ENCODE measurements at regions not wholly inside any gene's neighbourhood (a gene's known extent, or its start where the extent isn't known, plus 50 kb on each side); places are given as distances from the start of the nearest gene placed in this dataset.

DNA sequence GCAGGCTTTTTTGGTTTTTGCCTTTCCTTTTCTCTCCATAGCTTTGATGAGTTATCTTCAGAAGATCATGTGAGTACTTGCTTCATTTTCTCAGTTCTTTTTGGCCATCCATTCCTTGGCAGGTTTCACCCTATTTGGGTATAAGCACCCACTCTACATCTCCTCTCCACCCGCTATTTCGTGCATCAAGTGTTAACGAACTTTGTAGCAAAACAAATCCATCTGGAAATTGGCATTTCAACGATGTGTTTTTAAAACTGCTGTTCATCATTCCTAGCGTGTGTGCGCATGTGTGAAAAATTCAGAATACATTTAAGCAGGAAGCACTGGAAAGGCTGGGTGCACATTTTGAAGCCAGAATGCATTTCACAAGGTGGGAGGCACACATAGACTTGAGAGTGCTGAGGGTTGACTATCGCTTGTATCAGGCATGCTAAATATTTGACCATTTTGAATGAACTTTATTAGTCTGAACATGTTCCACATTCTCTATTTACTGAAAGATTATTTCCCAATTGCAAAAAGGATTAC lies 89.7 kb upstream of the FHIT start:
- POLR2A ChIA-PET, result no interaction called here
- DNase-seq (ENCODE audit: extremely low spot score), result no peak
- CTCF ChIA-PET, result interaction anchor here (0.8 kb wide), 1 partner anchor 40 kb away, joined by 3 read pairs; no protein-coding TSS in a partner anchor
- TF ChIP-seq, protein P1, sequence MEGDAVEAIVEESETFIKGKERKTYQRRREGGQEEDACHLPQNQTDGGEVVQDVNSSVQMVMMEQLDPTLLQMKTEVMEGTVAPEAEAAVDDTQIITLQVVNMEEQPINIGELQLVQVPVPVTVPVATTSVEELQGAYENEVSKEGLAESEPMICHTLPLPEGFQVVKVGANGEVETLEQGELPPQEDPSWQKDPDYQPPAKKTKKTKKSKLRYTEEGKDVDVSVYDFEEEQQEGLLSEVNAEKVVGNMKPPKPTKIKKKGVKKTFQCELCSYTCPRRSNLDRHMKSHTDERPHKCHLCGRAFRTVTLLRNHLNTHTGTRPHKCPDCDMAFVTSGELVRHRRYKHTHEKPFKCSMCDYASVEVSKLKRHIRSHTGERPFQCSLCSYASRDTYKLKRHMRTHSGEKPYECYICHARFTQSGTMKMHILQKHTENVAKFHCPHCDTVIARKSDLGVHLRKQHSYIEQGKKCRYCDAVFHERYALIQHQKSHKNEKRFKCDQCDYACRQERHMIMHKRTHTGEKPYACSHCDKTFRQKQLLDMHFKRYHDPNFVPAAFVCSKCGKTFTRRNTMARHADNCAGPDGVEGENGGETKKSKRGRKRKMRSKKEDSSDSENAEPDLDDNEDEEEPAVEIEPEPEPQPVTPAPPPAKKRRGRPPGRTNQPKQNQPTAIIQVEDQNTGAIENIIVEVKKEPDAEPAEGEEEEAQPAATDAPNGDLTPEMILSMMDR (IDR thresholded peaks at IDR 0.05; ENCODE audit: control extremely low read depth, extremely low read depth, low read depth, missing control alignments), result no peak

DNA sequence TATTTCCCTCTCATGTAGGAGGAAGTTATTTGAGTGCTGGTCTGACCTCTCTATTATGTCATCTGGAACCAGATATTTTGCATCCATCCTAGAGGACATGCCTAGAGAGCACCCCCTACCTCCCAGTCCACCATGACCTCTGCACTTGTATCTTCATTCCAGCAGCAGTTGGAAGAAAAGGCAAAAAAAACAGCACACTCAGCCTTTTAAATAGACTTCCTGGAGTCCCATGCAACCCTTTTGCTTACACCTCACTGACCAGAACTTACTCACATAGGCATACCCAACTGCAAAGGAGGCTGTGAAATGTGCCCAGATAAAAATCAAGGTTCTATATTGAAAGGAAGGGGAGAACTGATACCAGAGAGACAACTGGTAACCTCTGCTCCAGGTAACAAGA lies 92.3 kb upstream of the FHIT start:
- ChIA-PET CTCF (interaction anchor here (0.9 kb wide), 1 partner anchor 11 kb away, joined by 3 read pairs; no protein-coding TSS in a partner anchor), POLR2A (no interaction called here)
- DNase-seq (ENCODE audit: extremely low spot score), result no peak
- TF ChIP-seq, protein P1 (IDR thresholded peaks at IDR 0.05; ENCODE audit: control extremely low read depth, extremely low read depth, low read depth, missing control alignments), result no peak

DNA sequence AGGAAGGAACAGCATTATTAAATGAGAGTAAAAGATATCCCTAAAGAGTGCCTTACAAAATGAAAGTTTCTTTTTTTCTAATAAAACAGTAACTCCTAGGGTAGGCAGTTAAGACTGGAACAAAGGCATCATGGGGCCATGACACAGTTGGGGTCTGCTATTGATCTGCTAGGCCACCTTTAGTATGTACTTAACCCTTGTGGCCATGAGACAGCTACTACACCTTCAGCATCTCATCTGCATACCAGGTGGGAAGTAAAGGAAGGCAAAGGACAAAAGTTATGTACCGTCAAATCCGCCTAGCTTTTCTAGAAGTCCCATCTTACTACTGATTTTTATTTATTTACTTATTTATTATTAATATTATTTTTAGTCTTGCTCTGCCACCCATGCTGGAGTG lies 93.8 kb upstream of the FHIT start:
- POLR2A ChIA-PET, result no interaction called here

DNA sequence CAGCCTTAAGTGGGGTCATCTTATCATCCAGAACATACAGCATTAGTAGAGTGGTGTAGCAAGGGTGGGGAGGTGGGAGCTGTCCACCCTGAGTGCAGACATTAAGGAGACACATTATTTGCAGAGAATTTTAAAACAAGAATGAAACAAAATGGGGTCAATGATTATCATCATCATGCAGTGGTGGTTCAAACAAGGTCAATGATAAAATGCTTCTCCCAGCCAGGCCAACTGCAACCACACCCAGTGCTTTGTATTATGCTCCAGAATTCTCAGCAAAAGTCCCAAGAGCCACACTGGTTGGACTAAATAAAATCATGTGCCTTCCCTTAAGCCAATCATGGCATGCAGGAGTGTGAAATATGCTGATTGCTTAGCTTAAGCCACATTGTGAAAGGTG lies 96.7 kb upstream of the FHIT start:
- TF ChIP-seq, protein P1 (IDR thresholded peaks at IDR 0.05; ENCODE audit: control extremely low read depth, extremely low read depth, low read depth, missing control alignments), result no peak
- ChIA-PET CTCF (interaction anchor here (0.9 to 1.2 kb wide), 4 partner anchors 13 to 31 kb away, joined by 3 to 4 read pairs (median 3); no protein-coding TSS in a partner anchor), POLR2A (no interaction called here)
- DNase-seq (ENCODE audit: extremely low spot score), result no peak

More for the DNA sequence above, 93.8 kb upstream of the FHIT start:
- TF ChIP-seq, protein P1 (IDR thresholded peaks at IDR 0.05; ENCODE audit: control extremely low read depth, extremely low read depth, low read depth, missing control alignments), result no peak
- no peak for DNase-seq (ENCODE audit: extremely low spot score)
- CTCF ChIA-PET, result no interaction called here

DNA sequence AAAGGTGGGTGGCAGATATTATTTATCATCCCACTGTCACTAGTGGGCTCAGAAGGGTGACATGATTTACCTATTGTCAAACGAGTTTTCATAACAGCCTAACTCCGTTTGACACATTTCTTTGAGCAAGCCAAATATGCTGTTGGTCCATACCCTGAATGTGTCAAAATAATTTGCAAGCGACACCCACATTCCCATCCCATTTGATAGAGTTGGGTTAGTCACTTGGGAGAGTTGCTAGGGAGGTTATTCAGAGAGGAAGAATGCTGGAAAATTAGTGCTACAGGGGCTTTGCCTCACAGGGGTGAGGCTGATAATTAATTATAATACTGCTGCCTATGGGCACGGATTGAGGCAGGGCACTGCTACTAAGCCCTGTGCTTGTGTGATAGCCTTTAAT lies 98.5 kb upstream of the FHIT start:
- POLR2A ChIA-PET, result no interaction called here
- CTCF ChIA-PET, result no interaction called here
- no peak for DNase-seq (ENCODE audit: extremely low spot score)
- TF ChIP-seq, protein P1 (IDR thresholded peaks at IDR 0.05; ENCODE audit: control extremely low read depth, extremely low read depth, low read depth, missing control alignments), result no peak

DNA sequence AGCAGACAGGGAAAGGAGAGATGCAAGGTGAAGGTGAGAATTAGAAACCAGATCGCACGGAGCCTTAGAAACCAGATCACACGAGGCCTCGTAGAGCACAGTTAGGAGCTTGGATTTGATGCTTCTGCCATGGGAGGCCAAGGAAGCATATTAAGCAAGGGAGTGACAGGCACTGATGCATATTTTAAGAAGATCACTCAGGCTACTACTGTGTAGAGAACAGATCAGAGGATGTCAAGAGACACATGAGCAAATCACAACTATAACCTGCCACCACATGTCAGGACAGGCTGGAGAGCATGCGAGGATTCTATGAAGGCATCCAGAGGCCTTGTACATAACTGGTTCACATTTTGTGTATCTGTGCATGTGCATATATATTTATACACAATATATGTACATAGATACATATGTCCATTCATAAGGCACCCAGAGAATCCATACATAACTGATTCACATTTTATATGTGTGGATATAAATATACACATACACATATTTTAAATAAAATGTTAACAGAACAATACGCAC lies 99.6 kb upstream of the FHIT start:
- TF ChIP-seq, protein P1 (IDR thresholded peaks at IDR 0.05; ENCODE audit: control extremely low read depth, extremely low read depth, low read depth, missing control alignments), result no peak
- CTCF ChIA-PET, result no interaction called here
- POLR2A ChIA-PET, result no interaction called here
- DNase-seq (ENCODE audit: extremely low spot score), result no peak
